ENCODE measurements at regions not wholly inside any gene's neighbourhood (a gene's known extent, or its start where the extent isn't known, plus 50 kb on each side); places are given as distances from the start of the nearest gene placed in this dataset.

GRCh38 chr16:55179411-55179810, 144.6 kb upstream of the IRX6 start:
- no peak overlapping the region for H2AK5ac ChIP-seq (ENCODE audit: low read depth, low read length)
- no peak overlapping the region for H3K4me3 ChIP-seq (ENCODE audit: insufficient read depth, low read depth, low read length)
- WGBS, 2 experiments (ENCODE audit: extremely low coverage in 2 of 2, insufficient read length in 1 of 2): no CpG with 5 or more reads among the region's 1 CpG
- no TSS peak for BruUV-seq (replicated peaks)
- H3K23ac ChIP-seq (ENCODE audit: low read depth, low read length): no peak overlapping the region
- no peaks in the 10 kb centered on the region for H4K20me1 ChIP-seq (ENCODE audit: insufficient read depth, low read length)
- H4K8ac ChIP-seq (ENCODE audit: low read depth in 2 of 2, low read length in 2 of 2): no peak overlapping the region
- no peak overlapping the region for H3K56ac ChIP-seq (ENCODE audit: extremely low read depth, insufficient read depth, low read length)
- ChIA-PET CTCF (no interaction called here), POLR2A (ENCODE audit: unreplicated experiment) (no interaction called here)
- intact Hi-C loops (cut with micrococcal nuclease) (no loop called here), dilution Hi-C loops (cut with HindIII; ENCODE audit: low sequenced_read_pairs, unreplicated experiment) (no loop called here), in situ Hi-C loops (cut with MboI; ENCODE audit: low sequenced_read_pairs) (no loop called here)
- no peak overlapping the region for H3K27ac ChIP-seq (ENCODE audit: insufficient read depth, low read length)
- H2AFZ ChIP-seq (replicated peaks; ENCODE audit: low read length, poor library complexity): no peak overlapping the region
- H4K5ac ChIP-seq (ENCODE audit: low read depth, low read length): no peak overlapping the region
- H3K36me3 ChIP-seq (ENCODE audit: control insufficient read depth, insufficient read depth, low read length): no peaks in the 10 kb centered on the region
- H3K9me1 ChIP-seq (ENCODE audit: insufficient read depth, low read length): no peaks in the 10 kb centered on the region
- peaks cover 10% of the 10 kb centered on the region; the same call in 1 of the 2 replicates for H3K9me3 ChIP-seq (ENCODE audit: control insufficient read depth, insufficient read depth, low read length)
- no peak overlapping the region for H2BK15ac ChIP-seq (ENCODE audit: low read depth, low read length)
- H2AK9ac ChIP-seq (replicated peaks; ENCODE audit: low read depth, low read length, poor library complexity): no peak overlapping the region
- no peak overlapping the region for H2BK120ac ChIP-seq (ENCODE audit: low read depth, low read length)
- no peak overlapping the region for H4K91ac ChIP-seq (ENCODE audit: insufficient read depth, low read depth, low read length)
- H3K79me1 ChIP-seq (ENCODE audit: low read depth in 1 of 2, low read length in 2 of 2): no peaks in the 10 kb centered on the region
- no peak overlapping the region for H3K9ac ChIP-seq (ENCODE audit: low read depth, low read length)
- no peak overlapping the region for H3K4ac ChIP-seq (ENCODE audit: low read depth, low read length)
- no peak for DNase-seq
- TF ChIP-seq POLR2A (IDR thresholded peaks at IDR 0.05; ENCODE audit: low read depth, low read length) (no peak), RFX5 (IDR thresholded peaks at IDR 0.05; ENCODE audit: low read depth, low read length) (no peak), MXI1 (IDR thresholded peaks at IDR 0.05; ENCODE audit: borderline replicate concordance, low read depth, low read length) (no peak), MAFK (IDR thresholded peaks at IDR 0.05; ENCODE audit: low read depth, low read length) (no peak), FOS (IDR thresholded peaks at IDR 0.05; ENCODE audit: low read depth, low read length) (no peak), RCOR1 (IDR thresholded peaks at IDR 0.05; ENCODE audit: insufficient replicate concordance, low read length) (no peak)
- no peak for ATAC-seq (ENCODE audit: low read depth)
- no peak overlapping the region for H3K14ac ChIP-seq (replicated peaks; ENCODE audit: low read depth, low read length)
- no peak overlapping the region for H3K18ac ChIP-seq (ENCODE audit: low read depth, low read length)
- no peak overlapping the region for H3K4me2 ChIP-seq (ENCODE audit: low read depth, low read length)
- no peaks in the 10 kb centered on the region for H3K27me3 ChIP-seq (ENCODE audit: control insufficient read depth, insufficient read depth, low read length)
- no peak overlapping the region for H2BK5ac ChIP-seq (ENCODE audit: low read depth, low read length, poor library complexity, severe bottlenecking)
- H2BK20ac ChIP-seq (ENCODE audit: low read depth, low read length): no peak overlapping the region
- H3K4me1 ChIP-seq (ENCODE audit: control insufficient read depth, insufficient read depth, low read length): no peaks in the 10 kb centered on the region

Measured in IMR-90 (cell line).